T-helper 2 cell treated with Interferon-gamma antibody and Interleukin-4, amounts not matched to agents 100 ng/mL and 5 ng/mL, for 36 hours (primary cell): ENCODE measurements at regions not wholly inside any gene's neighbourhood (a gene's known extent, or its start where the extent isn't known, plus 50 kb on each side); places are given as distances from the start of the nearest gene placed in this dataset.
"Not testable (repeated sequence)": the region's sequence is repeated elsewhere in the genome, so short reads cannot be mapped to it uniquely, and the experiment has no call there.

Experiments used
- intact Hi-C: fragments of 100-400 bp; cut with micrococcal nuclease; formaldehyde crosslinking; loops from one replicate; pipeline ENCODE4 v1.15.1; 2023

- intact Hi-C loops: no loop called here
Observed at GRCh38 chr12:127106041-127106440, 1160.9 kb upstream of the TMEM132C start.

- intact Hi-C loops: no loop called here
Observed at GRCh38 chr12:127106697-127107096, 1160.3 kb upstream of the TMEM132C start.

GRCh38 chr12:127107744-127108143 is 1159.2 kb upstream of the TMEM132C start:
- intact Hi-C loops: loop anchor here (1.0 kb wide), 3 partner anchors 186 to 570 kb away; no protein-coding TSS in a partner anchor

GRCh38 chr12:127108360-127109215 is 1158.4 kb upstream of the TMEM132C start:
- intact Hi-C loops: loop anchor here (1.0 kb wide), 3 partner anchors 185 to 569 kb away; no protein-coding TSS in a partner anchor

GRCh38 chr12:127113945-127114344 is 1153.0 kb upstream of the TMEM132C start:
- intact Hi-C loops: no loop called here

GRCh38 chr12:127115468-127116035 is 1151.4 kb upstream of the TMEM132C start:
- intact Hi-C loops: no loop called here

- intact Hi-C loops: no loop called here
Observed at GRCh38 chr12:127118251-127118650, 1148.7 kb upstream of the TMEM132C start.

GRCh38 chr12:127119600-127120140 is 1147.3 kb upstream of the TMEM132C start:
- intact Hi-C loops: no loop called here

GRCh38 chr12:127120851-127121250 is 1146.1 kb upstream of the TMEM132C start:
- intact Hi-C loops: no loop called here

- intact Hi-C loops: no loop called here
Observed at GRCh38 chr12:127121494-127122084, 1145.4 kb upstream of the TMEM132C start.

GRCh38 chr12:127125607-127126259 is 1141.2 kb upstream of the TMEM132C start:
- intact Hi-C loops: no loop called here

- intact Hi-C loops: no loop called here
Observed at GRCh38 chr12:127126260-127126628, 1140.7 kb upstream of the TMEM132C start.

GRCh38 chr12:127127897-127128296 is 1139.1 kb upstream of the TMEM132C start:
- intact Hi-C loops: no loop called here

GRCh38 chr12:127130506-127131124 is 1136.4 kb upstream of the TMEM132C start:
- intact Hi-C loops: no loop called here

- intact Hi-C loops: no loop called here
Observed at GRCh38 chr12:127133675-127134335, 1133.2 kb upstream of the TMEM132C start.

- intact Hi-C loops: not testable (repeated sequence)
Observed at GRCh38 chr12:127140864-127141484, 1126.0 kb upstream of the TMEM132C start.

- intact Hi-C loops: no loop called here
Observed at GRCh38 chr12:127143020-127143419, 1124.0 kb upstream of the TMEM132C start.

GRCh38 chr12:127144770-127145169 is 1122.2 kb upstream of the TMEM132C start:
- intact Hi-C loops: no loop called here

- intact Hi-C loops: no loop called here
Observed at GRCh38 chr12:127145241-127145928, 1121.6 kb upstream of the TMEM132C start.
